ENCODE measurements at regions not wholly inside any gene's neighbourhood (a gene's known extent, or its start where the extent isn't known, plus 50 kb on each side); places are given as distances from the start of the nearest gene placed in this dataset.
"Not testable (repeated sequence)": the region's sequence is repeated elsewhere in the genome, so short reads cannot be mapped to it uniquely, and the experiment has no call there.

DNA sequence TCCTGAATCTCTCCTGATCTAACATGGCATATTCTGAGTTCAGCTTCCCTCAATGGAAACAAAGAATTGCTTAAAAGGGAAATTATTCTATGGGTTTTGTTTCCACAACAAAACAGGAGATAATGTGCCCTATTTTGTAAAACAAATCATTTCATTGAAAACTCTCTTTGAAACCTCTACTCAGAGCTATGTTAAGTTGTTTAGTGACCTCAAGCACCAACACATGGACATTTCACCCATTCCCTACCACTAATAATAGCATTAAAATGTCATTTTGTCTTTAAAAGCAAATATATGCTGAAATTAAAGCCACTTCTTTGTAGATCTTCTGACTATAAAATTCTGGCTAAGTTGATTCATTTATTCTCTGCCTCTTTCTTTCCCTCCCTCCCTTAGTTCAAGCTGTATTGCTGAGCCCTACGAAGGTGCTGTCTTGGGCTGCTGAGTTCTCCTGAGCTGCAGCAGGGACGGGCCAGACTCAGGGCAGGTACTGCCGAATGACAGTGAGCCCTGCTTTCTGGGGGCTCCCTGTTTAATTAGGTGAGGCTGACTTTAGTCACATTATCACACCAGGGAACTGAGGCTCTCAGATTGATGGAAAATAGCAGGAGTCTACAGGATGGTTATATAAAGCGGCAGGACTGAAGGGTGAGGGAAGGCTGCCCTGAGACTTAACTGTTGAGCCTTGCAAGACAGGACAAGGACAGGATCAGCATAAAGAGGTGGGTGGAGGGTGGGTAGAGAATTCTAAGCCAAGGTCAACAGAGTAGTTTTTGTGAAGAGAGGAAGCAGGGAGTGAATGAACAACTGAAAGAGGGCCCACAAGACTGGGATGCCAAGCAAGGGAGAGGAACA lies 1685.1 kb downstream of the SPATA31A7 start:
- H3K36me3 ChIP-seq (ENCODE audit: control insufficient read depth, insufficient read depth, low read length); H3K27me3 ChIP-seq (replicated peaks; ENCODE audit: control insufficient read depth, insufficient read depth, low read length); H3K4me3 ChIP-seq (replicated peaks; ENCODE audit: low read depth, low read length); DNase-seq (ENCODE audit: extremely low read depth, insufficient read length): not testable (repeated sequence)

DNA sequence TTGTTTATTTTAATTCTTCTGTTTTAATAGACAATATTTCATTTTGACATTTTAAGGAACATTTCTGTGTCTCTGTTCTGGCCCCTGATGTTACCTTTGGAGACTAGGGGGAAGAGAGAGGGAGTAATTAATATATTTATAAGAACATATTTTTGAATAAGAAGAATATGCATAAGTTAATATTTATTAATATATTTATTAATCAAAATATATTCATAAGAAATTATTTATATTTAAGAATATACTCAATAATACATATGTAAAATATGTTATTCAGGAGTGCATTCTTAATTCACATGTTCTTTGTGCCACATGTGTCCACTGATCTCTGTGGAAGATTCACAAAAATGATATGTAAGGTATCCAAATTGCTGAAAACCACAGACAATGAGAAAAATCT lies 1687.7 kb downstream of the SPATA31A7 start:
- not testable (repeated sequence) for H3K36me3 ChIP-seq (ENCODE audit: control insufficient read depth, insufficient read depth, low read length); DNase-seq (ENCODE audit: extremely low read depth, insufficient read length); H3K4me3 ChIP-seq (replicated peaks; ENCODE audit: low read depth, low read length); H3K27me3 ChIP-seq (replicated peaks; ENCODE audit: control insufficient read depth, insufficient read depth, low read length)

DNA sequence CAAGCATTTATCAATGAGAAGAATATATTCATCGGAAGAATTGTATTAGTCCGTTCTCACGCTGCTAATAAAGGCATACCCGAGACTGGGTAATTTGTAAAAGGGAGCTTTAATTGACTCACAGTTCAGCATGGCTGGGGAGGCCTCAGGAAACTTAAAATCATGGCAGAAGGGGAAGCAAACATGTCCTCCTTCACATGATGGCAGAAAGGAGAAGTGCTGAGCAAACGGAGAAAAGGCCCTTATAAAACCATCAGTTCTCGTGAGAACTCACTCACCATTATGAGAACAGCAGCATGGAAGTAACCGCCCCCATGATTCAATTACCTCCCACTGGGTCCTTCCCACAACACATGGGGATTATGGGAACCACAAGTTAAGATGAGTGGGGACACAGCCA lies 1688.2 kb downstream of the SPATA31A7 start:
- H3K36me3 ChIP-seq (ENCODE audit: control insufficient read depth, insufficient read depth, low read length); DNase-seq (ENCODE audit: extremely low read depth, insufficient read length); H3K4me3 ChIP-seq (replicated peaks; ENCODE audit: low read depth, low read length); H3K27me3 ChIP-seq (replicated peaks; ENCODE audit: control insufficient read depth, insufficient read depth, low read length): not testable (repeated sequence)

DNA sequence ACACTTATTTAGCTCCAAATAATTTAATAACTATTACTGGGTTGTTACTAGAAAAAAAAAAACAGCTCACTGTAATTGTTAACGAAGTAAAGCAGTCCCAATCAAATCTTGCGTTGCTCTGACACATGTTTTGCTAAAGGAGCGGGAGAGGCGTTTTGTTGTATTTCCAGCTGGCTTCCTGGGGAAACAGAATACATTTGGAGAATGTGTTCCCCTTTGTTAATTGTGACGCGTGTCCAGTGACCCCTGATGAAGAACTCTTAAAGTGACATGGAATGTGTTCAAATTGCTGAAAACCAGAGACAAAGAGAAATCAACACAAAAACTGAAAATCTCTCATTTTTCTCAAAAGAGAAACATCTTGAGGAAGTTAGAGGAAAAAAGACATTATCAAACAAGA lies 1690.6 kb downstream of the SPATA31A7 start:
- H3K36me3 ChIP-seq (ENCODE audit: control insufficient read depth, insufficient read depth, low read length); H3K4me3 ChIP-seq (replicated peaks; ENCODE audit: low read depth, low read length); DNase-seq (ENCODE audit: extremely low read depth, insufficient read length); H3K27me3 ChIP-seq (replicated peaks; ENCODE audit: control insufficient read depth, insufficient read depth, low read length): not testable (repeated sequence)

DNA sequence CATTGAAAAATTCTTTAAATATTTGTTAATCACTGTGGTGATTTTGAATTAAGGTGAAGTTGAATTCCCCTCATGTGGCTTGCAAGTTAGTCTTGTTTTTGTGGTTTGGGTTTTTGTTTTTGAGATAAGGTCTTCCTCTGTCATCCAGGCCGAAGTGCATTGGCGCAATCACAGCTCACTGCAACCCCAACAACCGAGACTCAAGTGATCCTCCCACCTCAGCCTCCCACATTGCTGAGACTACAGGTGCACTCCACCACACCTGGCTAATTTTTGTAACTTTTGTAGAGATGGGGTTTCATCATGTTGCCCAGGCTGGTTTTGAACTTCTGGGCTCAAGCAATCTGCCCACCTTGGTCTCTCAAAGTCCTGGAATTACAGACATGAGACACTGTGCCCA lies 1691.1 kb downstream of the SPATA31A7 start:
- H3K27me3 ChIP-seq (replicated peaks; ENCODE audit: control insufficient read depth, insufficient read depth, low read length); H3K4me3 ChIP-seq (replicated peaks; ENCODE audit: low read depth, low read length); DNase-seq (ENCODE audit: extremely low read depth, insufficient read length); H3K36me3 ChIP-seq (ENCODE audit: control insufficient read depth, insufficient read depth, low read length): not testable (repeated sequence)

DNA sequence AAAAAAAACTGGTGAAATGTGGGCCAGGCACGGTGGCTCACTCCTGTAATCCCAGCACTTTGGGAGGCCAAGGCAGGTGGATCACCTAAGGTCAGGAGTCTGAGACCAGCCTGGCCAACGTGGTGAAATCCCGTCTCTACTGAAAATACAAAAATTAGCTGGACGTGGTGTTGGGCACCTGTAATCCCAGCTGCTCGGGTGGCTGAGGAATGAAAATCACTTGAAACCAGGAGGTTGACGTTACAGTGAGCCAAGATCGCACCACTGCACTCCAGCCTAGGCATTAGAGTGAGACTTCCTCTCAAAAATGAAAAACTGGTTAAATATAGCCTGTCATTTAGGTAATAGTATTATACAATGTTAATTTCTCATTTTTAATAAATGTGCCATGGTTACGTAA lies 1692.0 kb downstream of the SPATA31A7 start:
- not testable (repeated sequence) for H3K27me3 ChIP-seq (replicated peaks; ENCODE audit: control insufficient read depth, insufficient read depth, low read length); DNase-seq (ENCODE audit: extremely low read depth, insufficient read length); H3K36me3 ChIP-seq (ENCODE audit: control insufficient read depth, insufficient read depth, low read length); H3K4me3 ChIP-seq (replicated peaks; ENCODE audit: low read depth, low read length)

DNA sequence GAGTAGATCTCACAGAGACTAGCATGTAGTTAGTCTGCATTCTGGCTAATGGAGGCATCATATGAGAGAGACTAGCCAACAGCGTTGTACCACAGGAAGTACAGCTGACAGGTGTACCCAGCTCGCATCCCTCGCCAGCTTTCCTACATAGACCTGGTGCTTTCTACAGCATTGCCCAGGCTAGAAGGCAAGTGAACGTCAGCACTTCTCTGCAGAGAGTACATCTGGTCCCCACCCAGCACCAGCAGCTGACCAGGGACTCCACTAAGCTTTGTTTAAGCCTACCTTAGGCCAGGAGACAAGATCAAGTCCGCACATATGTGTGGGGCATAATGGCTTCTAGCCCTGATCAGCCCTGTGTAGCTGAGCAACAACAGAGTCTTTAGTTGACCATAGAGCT lies 1692.9 kb downstream of the SPATA31A7 start:
- not testable (repeated sequence) for H3K4me3 ChIP-seq (replicated peaks; ENCODE audit: low read depth, low read length); DNase-seq (ENCODE audit: extremely low read depth, insufficient read length); H3K27me3 ChIP-seq (replicated peaks; ENCODE audit: control insufficient read depth, insufficient read depth, low read length); H3K36me3 ChIP-seq (ENCODE audit: control insufficient read depth, insufficient read depth, low read length)

DNA sequence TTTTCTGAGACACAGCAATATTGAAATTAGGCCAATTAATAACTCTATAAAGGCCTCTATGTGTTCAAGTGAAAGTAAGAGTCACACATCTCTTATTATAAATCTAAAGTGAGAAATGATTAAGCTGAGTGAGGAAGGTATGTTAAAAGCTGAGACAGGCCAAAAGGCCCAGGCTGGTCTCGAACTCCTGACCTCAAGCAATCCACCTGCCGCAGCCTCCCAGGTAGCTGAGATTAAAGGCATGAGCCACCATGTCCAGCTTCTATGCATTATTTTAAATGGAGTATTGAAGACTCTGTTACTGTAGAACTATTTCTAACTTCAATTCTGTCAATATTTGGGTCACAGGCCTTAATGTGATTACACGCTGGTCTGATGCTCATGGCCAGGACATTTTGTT lies 1706.9 kb downstream of the SPATA31A7 start:
- not testable (repeated sequence) for DNase-seq (ENCODE audit: extremely low read depth, insufficient read length); H3K36me3 ChIP-seq (ENCODE audit: control insufficient read depth, insufficient read depth, low read length); H3K27me3 ChIP-seq (replicated peaks; ENCODE audit: control insufficient read depth, insufficient read depth, low read length); H3K4me3 ChIP-seq (replicated peaks; ENCODE audit: low read depth, low read length)

DNA sequence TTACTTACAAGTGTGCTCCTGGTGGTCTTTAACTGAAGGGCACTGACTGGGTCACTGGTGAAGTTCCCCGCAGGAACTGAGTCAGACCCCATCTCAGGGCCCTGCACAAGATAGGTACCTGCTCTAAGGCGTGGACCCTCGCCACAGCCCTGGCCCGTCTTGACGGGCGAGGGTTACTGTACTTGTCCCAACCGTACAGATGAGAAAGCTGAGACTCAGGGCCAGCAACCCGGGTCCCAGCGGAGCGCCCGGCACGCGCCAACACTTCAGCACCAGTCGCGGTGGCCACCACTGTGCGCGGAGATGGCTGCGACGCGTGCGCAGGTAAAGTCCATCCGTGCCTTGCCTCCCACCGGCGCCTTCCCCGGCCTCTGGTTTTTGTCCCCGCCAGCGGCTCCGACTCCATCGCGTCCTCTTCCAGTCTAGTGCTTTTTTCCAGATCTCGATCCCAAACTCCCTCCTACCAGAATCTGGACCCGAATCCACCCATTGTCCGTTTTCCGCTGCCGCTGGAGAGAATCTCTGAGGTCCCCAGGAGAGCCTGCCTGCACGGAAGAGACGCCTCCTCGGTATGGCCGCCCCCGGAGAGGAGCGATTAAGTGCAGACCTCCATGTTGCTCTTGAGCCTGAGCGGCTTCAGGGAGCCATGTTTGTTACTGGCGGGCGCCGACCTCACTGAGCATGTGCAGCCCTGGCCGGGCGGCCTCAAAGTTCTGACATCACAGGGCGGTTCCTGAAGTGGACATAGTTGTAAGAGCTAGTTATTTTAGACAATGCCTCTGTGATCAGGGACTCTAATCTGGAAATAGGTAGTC lies 1707.8 kb downstream of the SPATA31A7 start:
- H3K27me3 ChIP-seq (replicated peaks; ENCODE audit: control insufficient read depth, insufficient read depth, low read length); H3K36me3 ChIP-seq (ENCODE audit: control insufficient read depth, insufficient read depth, low read length): not testable (repeated sequence)
- H3K4me3 ChIP-seq (replicated peaks; ENCODE audit: low read depth, low read length), result peak overlapping the region; percentile 58
- peak; percentile 55 for DNase-seq (ENCODE audit: extremely low read depth, insufficient read length)

DNA sequence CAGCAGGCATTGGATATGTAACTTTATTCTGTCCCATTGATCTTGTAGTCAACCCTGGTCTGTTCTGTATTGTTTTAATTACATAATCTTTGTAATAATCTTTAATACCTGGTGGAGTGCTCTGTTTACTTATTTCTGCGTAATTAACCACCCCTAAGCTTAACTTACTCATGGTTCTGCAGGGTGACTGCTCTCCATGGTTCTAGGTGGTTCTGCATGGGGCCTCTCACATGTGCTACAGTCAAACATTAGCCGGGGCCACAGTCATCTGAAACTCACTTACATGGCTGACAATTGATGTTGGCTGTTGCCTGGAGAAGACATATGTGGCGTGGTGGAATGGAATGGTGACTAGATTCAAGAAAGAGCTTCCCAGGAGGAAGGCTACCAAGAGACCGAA lies 1709.8 kb downstream of the SPATA31A7 start:
- H3K36me3 ChIP-seq (ENCODE audit: control insufficient read depth, insufficient read depth, low read length); H3K27me3 ChIP-seq (replicated peaks; ENCODE audit: control insufficient read depth, insufficient read depth, low read length); H3K4me3 ChIP-seq (replicated peaks; ENCODE audit: low read depth, low read length); DNase-seq (ENCODE audit: extremely low read depth, insufficient read length): not testable (repeated sequence)

DNA sequence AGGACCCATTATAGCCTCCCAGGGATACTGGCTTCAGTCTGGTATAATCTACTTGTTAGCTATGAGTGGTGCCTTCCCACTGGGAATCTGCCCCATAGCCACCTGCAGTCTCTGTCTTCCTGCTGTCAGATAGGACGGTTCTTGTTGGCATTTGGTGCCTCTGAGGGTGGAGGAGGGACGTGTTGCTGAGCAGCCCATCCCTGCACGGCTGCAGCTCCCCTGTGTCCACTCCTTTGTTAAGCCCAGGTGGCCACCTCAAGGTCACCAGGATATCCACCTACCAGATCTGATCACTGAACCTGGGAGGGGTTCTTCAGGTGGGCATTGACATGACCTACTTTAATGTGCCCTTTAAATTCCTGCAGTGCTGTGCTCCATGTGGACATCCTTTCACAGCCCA lies 1714.2 kb downstream of the SPATA31A7 start:
- not testable (repeated sequence) for DNase-seq (ENCODE audit: extremely low read depth, insufficient read length)

DNA sequence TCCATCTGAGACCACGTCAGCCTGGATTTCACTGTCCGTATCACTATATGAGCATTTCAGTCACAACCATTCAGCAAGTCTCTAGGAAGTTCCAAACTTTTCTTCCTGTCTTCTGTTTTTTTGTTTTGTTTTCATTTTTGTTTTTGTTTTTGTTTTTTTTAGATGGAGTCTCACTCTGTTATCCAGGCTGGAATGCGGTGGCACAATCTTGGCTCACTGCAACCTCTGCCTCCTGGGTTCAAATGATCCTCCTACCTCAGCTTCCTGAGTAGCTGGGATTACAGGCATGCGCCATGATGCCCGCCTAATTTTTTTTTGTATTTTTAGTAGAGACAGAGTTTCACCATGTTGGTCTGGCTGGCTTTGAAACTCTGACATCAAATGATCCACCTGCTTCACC lies 1715.9 kb downstream of the SPATA31A7 start:
- H3K27me3 ChIP-seq (replicated peaks; ENCODE audit: control insufficient read depth, insufficient read depth, low read length); DNase-seq (ENCODE audit: extremely low read depth, insufficient read length); H3K36me3 ChIP-seq (ENCODE audit: control insufficient read depth, insufficient read depth, low read length); H3K4me3 ChIP-seq (replicated peaks; ENCODE audit: low read depth, low read length): not testable (repeated sequence)

More for the DNA sequence above, 1714.2 kb downstream of the SPATA31A7 start:
- not testable (repeated sequence) for H3K36me3 ChIP-seq (ENCODE audit: control insufficient read depth, insufficient read depth, low read length); H3K4me3 ChIP-seq (replicated peaks; ENCODE audit: low read depth, low read length); H3K27me3 ChIP-seq (replicated peaks; ENCODE audit: control insufficient read depth, insufficient read depth, low read length)

DNA sequence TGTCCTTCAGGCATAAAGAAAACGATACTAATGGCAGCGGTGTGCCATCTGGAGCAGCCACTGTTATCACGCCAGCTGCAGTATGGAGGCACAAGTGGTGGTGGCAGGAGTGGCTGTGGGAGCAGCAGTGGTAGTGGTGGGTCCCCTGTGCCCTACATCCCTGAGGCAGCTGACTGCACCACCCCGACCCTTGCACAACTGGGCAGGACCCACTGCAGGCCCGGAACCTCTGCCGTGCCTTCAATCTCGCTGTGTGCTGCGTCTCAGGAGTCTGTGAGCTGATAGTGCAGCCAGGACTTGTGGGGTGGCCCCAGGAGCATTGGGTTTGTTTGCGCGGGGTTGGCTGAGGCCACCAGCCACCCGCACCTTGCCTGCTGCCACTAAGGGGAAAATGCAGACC lies 1718.0 kb downstream of the SPATA31A7 start:
- H3K27me3 ChIP-seq (replicated peaks; ENCODE audit: control insufficient read depth, insufficient read depth, low read length); H3K4me3 ChIP-seq (replicated peaks; ENCODE audit: low read depth, low read length); H3K36me3 ChIP-seq (ENCODE audit: control insufficient read depth, insufficient read depth, low read length); DNase-seq (ENCODE audit: extremely low read depth, insufficient read length): not testable (repeated sequence)

DNA sequence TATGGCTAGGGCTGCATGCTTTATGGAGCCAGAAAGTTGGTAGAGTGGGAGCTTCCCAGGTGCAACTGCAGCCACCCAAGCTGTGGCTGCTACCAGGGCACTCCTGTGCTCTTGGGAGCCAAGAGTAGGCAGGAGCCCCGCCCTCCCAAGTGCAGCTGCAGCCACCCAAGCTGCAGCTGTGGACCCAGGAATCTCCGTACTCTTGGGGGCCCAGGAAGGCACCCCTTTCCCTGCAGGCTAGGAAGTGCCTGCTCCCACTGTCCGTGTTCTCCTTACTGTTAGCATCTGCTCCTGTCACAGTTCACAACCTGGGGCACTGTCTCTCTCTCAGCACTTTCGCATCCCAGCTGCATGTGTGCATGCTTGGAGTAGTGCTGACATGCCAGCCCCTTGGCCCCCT lies 1718.4 kb downstream of the SPATA31A7 start:
- H3K27me3 ChIP-seq (replicated peaks; ENCODE audit: control insufficient read depth, insufficient read depth, low read length); DNase-seq (ENCODE audit: extremely low read depth, insufficient read length); H3K4me3 ChIP-seq (replicated peaks; ENCODE audit: low read depth, low read length); H3K36me3 ChIP-seq (ENCODE audit: control insufficient read depth, insufficient read depth, low read length): not testable (repeated sequence)

Data from GM06990 (cell line).